NAMALWA (cell line): ENCODE measurements at regions not wholly inside any gene's neighbourhood (a gene's known extent, or its start where the extent isn't known, plus 50 kb on each side); places are given as distances from the start of the nearest gene placed in this dataset.
"Not testable (repeated sequence)": the region's sequence is repeated elsewhere in the genome, so short reads cannot be mapped to it uniquely, and the experiment has no call there.

ENCODE experiments used
- DNase-seq: peaks from one replicate; pipeline ENCODE4 v3.0.0-alpha.2; 2015; ENCODE audit warnings: low spot score

DNA sequence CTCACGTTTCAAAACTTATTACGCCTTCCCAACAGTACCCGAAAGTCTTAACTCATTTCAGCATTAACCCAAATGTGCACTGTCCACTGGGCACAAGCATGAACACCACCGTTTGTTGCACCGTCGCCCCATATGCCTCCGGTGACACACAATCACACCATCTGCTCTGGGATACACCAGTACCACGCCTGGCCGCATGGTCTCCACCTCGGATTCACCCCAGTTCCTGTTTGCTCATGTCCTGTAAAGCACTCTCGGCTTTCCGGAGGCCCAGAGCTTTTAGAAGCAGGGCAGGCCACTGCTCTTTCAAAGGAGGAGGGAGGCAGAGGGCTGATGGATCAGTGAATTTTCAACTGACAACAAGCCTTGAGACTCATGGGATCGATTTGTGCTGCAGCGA, 1570.0 kb upstream of the DEFB115 start:
- no peak for DNase-seq

DNA sequence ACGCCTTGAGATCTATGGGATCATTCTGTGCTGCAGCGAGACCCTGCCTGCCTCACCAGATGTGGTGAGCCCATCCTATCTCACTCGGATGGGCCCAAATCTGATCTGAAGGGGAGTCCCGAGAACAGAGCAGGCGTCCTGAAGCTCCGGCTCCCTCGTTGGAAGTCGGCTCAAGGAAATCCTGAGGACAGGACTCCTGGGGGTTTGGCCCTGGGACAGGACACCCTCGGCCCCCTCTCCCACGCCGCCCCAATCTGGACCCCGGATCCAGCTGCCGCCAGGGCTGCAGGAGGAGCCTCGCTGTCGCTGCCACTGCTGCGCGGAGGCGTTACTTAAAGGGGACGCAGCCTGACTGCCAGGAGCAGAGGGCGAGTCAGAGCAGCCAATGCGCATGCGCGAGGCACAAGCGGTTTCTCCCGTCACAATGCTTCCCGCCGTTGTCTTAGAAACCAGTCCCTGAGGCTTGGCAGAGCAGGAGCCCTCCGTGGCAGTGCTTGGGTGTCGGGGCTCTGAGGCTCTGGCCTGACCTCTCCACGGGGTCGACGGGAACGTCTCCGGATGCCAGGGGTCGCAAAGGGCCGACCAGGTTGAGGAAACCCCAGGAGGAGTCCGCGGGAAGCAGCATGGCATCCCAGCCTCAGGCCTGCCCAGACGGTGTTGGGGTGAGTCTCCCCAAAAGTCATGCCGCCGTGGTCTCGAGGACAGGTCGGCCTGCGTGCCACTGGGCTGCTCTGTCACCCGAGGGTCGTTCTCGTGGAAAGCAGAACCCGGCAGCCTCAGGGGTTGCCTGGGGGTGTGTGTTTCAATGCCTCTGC, 1567.8 kb upstream of the DEFB115 start:
- DNase-seq = no peak

DNA sequence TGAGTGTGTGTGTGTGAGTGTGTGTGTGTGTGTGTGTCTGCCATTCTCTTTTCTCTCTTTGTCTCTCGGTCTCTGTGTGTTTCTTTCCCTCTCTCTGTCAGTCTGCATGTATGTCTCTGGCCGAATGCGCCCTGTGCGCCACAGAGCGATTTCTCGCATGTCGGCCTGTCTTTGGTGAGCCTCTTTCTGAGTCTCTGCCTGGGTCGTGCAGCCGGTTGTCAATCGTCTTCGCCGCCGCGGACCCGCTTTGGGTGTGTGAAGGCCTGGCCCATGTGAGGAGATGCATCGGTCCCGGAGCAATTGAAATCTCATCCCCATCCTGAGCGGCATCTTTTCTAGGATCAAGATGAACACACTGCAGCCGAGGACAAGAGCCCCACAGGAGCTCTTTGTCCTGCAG, 1567.2 kb upstream of the DEFB115 start:
- DNase-seq = no peak

DNA sequence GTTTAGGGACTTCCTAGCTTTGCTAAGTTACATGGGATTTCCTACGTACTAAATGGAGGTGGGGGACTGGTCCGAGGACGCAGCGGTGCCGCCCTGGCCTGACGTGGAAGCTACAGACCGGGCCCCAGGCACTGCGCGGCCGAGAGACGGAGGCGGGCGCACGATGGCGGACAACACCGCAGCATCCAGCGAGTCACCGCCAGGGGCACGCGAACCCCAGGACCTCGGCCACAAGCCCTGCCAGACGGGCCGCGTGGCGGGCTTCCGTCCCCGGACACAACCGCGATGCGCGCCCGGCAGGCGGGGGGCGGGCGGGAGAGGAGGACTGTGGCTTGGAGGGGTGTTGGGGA, 1516.9 kb upstream of the DEFB115 start:
- no peak for DNase-seq

DNA sequence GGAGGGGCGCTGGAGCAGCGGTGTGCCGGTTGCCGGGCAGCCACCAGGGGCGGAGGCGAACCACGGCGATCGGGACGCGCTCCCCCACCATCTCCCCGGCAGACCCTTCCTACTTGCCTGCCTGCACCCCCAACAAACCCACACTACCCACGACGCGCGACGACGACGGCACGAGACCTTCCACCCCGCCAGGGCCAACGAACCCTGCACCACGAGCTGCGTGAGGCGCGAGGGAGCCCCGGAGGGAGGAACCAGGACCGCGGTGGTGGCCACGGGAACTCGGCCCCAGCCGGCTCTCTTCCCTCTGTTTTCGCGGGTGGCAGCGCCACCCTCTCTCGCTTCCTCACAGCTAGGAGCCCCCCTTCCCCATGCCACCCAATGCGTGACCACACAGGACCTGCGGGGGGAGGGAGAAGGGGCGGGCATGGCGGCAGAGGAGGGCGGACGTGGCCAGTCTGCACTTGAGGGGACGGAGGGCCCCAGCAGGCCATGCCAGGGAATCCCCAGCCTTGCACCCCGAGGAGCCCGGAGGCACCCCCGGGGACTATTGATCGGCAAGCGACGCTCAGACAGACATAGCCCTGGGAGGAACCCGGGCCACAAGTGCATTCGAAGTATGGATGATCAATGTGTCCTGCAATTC, 1516.4 kb upstream of the DEFB115 start:
- DNase-seq = no peak

DNA sequence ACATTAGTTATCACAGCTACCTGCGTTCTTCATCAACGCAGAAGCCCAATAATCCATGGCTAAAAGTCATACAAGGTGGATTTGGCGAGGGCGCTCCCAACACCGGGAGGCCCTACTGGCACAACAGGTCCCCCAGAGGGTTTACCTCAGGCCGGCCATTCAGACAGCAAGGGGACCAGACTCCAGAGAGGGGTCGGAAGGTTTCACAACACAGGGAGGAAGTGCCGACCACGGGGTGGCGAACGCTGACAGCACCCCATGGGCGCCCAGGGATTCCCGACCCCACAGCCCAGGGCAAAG, 1515.9 kb upstream of the DEFB115 start:
- DNase-seq = no peak

DNA sequence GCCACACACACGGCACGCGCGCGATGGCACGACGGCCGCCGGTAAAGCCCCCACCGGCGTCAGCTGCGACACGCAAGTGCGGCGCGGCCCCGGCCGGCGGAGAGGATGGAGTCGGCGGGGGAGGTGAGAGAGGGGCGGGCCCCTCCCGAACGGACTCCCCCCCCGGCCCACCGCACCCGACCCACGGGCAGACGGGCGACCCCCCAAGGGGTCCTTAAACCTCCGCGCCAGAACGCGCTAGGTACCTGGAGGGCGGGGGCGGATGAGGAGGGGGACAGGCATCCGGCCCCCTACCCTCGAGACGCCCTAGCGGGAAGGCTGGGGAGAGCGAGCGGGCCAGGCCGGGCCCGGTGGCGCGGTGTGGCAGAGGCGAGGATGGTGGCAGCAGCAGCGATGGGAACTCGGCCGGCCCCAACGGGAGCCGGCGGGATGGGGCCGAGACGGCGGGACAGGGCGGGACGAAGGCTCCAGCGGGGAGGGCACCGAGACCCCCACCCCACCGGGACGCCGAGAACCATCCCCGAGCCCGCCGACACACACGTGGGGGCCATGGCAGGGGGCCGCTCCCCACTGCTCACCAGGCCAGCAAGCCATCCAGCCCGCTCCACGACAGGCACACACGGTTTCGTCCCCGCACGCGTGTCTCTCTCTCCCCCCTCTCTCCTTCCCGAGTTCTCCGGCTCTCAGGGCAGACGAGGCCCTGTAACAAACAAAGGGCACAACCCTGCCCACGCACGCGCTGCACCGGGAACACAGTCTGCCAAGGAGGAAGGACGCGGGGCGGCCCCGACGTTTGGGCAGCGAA, 1515.4 kb upstream of the DEFB115 start:
- no peak for DNase-seq

DNA sequence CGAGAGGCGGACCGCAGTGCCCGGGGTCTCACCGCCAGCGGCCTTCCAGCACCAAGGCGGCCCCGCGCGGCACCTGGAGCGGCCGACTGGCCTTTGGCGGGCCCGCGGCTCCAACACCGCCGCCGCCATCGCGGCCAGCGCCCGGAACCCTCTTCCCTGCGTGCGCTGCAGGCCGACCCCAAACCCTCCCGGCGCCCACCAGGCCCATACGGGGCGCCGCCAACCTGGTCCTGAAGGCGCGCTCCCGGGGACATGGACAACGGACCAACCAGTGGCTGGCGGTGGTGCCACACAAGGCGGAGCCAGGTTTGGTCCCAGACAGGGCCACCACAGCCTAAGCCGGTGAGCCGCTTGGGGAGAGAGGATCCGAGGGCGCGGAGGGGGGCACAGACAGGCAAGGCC, 1514.8 kb upstream of the DEFB115 start:
- no peak for DNase-seq

DNA sequence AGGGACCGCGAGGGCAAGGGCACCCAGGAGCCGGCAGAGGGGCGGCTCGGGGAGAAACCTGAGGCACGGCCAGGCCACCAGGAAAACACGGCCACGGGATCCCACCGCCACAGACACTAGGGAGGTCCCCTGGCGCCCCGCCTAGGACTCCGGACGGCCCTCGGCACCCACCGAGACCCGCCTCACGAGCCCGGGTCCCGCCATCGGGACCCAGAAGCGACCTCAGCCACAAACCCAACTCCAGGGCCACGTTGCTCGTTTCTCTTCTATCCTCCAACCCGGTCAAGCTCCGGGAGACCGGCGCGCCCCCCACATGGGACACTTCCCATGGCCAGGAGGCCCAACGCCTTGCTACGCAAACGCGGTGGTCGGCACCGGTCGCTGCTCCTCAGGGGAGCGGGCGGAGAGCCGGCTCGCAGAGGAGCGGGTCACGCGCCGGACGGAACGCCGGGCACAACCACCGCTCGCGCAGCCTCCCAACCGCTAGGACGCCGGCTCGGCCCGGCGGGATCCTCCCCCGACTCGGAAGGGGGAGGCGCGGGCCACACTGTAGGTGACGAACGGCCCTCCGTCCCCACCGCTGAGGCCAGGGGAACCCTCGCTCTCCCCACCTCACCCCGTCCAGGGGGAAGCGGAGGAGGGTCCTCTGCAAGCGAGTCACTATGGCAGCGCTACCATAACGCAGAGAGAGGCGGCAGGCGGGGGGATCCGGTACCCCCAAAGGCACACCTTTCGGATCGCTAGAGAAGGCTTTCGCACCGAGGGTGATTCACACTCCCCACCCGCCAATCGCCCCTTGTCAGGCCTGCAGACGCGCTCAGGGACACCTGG, 1514.1 kb upstream of the DEFB115 start:
- DNase-seq = no peak

DNA sequence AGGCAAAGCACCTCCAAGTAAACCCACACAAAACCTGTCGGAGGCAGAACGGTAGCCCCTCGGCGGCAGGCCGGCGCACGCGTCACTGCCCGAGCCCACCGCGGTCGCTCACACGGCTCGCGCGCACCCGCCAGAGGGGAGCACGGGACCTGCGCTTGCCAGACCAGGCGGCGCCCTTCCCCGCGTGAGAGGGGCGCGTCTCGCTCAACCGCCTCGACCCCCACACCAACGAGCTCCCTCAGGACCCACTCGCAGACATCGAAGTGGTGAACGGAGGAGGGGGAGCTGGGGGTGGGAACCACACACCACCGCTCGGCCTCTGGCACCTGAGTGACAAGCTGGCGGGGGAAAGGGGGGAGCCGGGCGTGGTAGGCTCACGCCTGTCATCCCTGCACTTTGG, 1513.4 kb upstream of the DEFB115 start:
- DNase-seq = no peak

DNA sequence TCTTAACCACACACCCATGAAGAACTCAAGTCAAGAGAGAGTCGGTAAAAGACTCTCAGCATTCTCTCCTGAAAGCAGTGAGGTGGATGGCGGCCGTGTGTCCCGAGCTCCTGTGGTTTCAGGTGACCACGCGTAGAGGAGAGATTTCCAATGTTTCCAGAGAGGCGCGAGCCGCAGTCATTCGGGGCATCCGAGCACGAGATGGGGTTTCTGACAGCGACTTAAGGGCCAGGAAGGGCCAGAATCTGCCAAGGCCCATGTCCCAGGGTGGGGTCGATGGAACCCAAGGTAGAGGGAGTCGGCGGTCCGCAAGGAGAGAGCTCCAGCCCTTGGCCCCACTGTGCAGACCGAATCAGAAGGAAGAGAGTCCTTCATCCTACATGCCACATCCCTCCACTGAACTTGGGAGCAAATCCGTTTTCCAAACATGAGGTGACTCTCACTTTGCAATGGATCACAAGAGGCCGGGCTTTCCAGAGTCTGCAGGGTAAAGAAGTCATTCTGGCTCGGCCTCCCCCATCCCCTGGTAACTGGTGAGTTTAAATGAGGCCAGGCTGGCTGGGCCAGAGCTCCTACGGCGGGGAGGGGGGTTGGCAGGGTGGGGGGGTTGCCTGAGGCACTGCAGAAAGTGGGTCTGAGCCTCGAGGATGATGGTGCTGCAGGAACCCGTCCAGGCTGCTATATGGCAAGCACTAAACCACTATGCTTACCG, 1511.8 kb upstream of the DEFB115 start:
- not testable (repeated sequence) for DNase-seq

DNA sequence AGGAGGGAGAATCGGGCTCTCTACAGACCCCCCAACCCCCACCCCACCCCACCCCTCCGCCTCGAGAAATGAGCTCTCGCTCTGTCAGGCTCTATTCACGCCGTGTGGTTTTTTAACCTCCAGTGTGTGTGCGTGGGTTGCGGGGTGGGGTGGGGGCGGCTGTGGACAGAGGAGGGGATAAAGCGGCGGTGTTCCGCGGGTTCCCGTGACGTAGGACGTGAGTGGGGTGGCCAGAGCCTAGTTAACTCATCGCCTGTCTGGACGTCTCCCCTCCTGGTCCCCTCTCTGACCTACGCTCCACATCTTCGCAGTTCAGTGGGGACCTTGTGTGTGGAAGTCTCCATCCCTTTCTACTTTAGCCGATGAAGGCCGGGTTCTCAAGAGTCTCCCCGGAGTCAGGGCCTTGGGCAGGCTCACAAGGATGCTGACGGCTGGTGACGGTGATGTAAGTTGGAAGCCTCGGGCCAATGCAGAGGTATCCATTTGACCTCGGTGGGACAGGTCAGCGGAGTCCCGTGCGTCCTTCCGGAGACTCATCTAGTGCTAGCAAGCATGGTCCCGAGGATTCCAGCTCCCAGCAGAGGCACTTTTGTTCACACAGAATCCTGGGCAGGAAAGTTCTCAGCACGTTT, 1507.1 kb upstream of the DEFB115 start:
- DNase-seq = no peak

DNA sequence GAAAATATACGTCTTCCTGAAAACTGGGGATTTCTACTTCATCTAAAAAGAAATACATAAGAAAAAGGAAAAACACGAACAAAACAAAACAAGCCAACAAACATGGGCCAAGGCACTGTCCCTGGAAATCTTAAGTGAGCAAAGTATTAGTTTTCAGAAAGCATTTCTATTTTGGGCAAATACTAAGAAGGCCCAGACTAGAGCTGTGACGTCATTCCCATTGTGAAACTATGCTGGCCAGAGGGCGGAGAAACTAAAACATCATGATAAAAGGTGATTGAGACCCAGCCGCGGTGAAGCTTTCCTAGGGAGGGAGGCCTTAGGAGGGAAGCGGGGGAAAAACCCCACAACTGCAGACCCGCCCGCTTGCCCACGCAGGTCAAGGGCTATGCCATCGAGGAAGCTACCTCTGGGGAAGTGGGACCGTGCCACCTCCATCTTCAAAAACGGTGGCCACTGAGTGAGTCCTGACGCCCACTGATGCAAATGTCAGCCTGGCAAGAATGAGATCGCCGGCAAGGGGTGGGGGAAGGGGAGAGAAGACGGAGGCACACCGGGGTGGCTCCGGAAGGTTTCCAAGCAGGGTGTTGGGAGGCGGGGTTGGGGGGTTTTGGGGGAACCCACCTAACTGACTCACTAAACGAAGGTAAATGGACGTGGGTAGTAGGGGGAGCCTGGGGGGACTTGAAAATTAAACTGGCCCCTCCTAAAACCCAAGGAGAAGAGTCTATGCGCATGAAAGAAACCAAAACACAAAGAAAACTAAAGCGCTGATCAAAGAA, 1504.6 kb upstream of the DEFB115 start:
- DNase-seq = not testable (repeated sequence)

DNA sequence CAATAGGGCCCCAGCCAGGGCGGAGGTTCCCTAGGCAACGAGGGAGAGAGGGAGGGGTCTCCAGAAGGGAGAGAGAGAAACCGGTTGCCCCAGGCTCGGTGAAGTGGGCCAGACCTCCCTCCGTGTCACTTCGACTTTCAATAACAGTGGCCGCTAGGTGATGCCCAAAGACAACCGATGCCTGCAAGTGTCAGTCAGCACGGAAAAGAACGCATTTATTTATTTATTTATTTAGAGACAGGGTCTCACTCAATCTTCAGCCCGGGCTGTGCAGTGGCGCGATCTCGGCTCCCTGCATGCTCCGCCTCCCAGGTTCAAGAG, 1504.1 kb upstream of the DEFB115 start:
- not testable (repeated sequence) for DNase-seq

DNA sequence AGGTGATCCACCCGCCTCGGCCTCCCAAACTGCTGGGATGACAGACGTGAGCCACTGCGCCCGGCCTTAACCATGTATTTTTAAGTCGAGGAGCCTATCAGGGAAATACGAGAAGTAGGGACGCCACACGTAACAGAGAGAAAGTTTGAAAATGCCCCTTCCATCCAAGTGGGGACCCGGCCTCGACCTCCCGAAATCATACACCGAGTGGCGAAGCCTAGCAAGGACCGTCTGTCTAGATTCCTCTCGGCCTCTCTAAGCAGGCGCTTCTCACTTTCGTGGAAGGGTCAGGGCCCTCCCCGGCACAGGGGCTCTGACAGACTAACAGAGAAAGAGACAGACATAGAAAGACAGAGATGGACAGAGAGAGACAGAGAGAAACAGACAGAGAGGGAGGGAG, 1503.6 kb upstream of the DEFB115 start:
- not testable (repeated sequence) for DNase-seq

DNA sequence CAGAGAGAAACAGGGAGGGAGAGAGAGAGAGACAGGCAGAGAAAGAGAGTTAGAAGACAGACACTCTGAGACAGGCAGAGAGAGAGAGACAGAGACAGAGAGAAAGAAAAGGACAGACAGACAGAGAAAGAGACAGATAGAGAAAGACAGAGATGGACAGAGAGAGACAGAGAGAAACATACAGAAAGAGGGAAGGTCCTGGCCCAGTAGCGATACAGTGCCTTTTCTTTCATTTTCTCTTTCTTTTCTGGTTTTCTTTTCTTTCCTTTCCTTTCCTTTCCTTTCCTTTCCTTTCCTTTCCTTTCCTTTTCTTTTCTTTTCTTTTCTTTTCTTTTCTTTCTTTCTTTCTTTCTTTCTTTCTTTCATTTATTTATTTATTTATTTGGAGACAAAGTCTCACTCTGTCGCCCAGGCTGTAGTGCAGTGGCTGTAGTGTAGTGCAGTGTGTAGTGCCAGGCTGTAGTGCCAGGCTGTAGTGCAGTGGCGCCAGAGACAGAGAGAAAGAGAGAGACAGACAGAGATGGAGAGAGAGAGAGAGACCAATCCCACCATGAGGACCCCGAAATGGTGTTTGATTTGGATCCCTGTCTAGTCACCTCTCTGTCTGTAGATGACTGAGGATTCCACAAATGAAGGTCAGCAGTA, 1501.5 kb upstream of the DEFB115 start:
- not testable (repeated sequence) for DNase-seq

DNA sequence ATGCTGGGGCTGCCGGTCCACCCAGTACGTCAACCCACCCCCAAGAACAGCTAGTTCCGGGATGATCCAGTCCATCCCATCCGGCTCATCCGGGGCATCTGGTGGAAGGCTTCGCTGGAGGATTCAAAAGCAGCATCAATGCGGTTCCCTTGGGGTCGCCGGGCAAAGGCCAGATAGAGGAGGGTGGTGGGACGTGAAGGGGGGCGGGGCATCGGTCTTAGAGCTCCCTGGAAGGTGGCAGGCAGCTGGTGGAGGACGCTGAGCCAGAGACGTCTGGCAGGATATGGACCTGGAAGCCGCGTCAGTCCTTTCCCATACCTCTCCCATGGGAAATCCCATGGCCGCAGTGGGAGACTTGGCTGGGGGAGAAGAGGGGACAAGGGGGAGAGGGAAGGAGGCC, 1500.8 kb upstream of the DEFB115 start:
- no peak for DNase-seq

DNA sequence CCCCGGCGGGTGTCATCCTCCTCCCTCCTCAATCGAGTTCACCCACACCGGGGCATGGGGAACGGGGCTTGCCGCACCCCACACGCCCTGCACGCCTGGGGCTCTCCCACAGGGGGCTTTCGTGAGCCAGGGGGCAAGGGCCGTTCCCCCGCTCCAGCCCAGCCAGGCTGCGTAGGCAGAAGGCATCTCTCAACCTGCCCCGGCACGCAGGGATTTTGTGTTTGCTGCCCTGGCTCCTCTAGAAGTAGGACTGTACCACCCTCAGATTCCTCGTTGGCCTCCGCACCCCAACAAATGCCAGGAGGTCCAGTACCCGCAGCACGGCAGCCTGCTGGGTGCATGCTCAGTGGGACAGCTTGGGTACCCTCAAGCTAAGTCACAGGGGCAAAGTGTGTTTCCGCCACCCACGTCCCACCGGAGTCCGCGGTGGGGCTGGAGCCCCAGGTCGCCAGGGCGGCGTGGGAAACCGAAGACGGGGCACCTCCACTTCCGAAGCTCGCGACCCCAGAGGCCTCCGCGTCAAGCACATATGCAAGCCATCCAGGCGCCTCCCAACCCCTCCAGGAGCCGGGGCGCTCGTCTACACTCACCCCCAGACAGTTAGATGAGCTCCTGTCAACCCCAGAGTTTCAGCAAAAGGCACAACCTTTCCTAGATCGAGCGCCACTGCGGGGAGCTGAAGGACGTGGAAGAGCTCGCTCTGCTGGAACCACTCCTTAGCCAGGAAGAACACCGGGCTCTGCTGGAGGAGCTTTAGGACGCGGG, 1495.7 kb upstream of the DEFB115 start:
- DNase-seq = not testable (repeated sequence)

DNA sequence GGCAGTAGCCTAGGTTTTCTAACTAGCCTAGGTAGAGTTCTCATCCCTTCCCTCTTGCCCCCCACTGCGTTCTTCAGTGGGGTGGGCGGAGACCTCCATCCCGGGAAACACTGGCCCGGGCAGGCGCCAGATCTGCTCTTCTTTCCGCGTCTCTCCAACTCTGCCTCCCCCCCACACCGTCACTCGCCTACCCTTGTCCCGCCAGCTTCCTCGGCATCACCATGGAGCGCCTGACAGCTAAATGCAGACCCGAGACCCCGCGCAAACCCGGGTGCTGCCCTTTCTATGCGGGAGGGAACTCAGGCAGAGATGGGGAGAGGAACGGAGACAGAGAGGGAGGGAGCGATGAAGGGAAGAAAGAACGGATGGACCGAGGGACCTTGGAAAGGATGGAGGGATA, 1494.8 kb upstream of the DEFB115 start:
- no peak for DNase-seq
